Left hindlimb (tissue), 1 donor: ENCODE measurements at regions not wholly inside any gene's neighbourhood (a gene's known extent, or its start where the extent isn't known, plus 50 kb on each side); places are given as distances from the start of the nearest gene placed in this dataset.

Experiments
- DNase-seq: peaks from one replicate; pipeline ENCODE4 v3.0.0-alpha.2; 2018

DNA sequence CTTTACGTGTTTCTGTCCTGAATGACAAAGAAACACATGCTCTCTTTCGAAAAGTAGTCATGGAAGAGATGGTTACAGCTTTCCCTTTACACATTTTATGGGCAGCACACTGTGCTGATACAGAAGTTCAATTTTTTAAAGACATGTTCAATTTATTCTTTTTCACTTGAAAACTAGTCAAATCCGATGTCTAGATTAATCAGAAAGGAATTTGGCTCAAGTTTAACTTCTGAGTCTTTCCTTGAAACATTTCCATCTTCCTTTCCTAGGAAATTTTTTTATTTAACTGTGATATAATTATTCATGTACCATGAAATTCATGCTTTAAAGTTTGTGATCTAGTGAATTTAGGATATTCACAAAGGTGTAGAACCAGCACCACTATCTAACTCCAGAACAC lies 360.1 kb downstream of the TNS3 start:
- no peak for DNase-seq

- DNase-seq = peak; percentile 53
These were observed 363.3 kb downstream of the TNS3 start for GRCh38 chr7:47218378-47219176.

GRCh38 chr7:47217570-47218360 lies 364.1 kb downstream of the TNS3 start:
- DNase-seq = no peak

GRCh38 chr7:47217086-47217485 lies 364.8 kb downstream of the TNS3 start:
- no peak for DNase-seq

GRCh38 chr7:47216439-47216838 lies 365.5 kb downstream of the TNS3 start:
- DNase-seq = no peak

DNA sequence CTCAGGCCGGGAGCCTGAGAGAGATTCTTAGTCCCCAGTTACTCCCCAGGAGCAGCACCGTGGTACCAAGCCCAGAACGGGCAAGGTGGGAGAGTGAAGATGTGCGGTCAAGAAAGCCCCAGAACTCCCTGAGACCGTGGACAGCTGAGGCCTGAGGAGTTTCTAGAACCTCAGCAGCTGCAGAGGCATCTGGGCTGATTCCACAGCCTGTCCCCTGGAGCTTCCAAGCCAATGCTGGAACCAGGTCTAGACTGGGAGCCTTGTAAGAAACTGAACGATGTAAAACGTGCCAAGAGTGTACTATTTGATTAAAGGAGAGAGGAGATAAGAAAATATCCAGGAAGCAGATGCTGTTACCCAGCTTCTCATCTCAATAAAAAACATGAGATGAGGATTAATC lies 366.3 kb downstream of the TNS3 start:
- DNase-seq = no peak

DNA sequence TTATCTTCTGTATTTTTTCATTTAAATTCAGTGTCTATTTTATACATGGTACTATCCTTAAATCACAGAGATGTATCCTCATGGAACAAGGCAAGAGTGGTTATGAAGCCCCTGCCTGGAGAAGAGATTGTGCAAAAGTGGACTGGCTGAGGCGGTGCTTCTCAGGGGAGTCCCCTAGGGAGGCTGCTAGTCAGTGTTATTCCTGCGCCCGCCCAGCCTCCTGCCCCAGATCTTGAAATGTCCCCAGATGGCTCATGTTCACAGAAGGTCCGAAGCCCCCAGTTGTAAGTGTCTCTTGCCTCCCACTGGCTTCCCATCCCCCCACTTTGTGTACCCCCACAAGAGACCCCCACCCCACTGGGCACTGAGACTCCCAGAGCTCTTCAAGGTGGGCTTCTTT lies 366.9 kb downstream of the TNS3 start:
- no peak for DNase-seq

- DNase-seq = no peak
These were observed 368.6 kb downstream of the TNS3 start for GRCh38 chr7:47213276-47213675.

DNA sequence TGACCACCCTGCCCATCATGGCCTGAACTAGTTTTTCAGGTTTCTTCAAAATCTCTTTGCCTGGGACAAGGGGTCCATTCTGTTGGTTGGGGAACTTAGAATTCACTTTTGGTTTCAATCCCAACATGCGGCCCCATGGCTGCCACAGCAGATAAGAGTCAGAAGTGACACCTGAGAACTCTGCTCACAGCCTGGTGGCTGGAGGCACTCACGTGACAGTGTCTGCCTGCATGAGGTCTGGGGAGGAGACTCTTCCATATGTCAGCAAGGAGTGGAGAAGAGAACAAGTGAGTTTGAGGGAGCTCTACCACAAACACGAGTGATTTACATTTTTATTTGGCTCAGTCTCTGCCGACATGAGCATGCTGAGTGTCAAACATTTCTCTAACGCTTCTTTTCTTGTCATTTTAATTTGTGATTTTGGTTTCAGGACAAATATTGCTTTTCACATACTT lies 370.4 kb downstream of the TNS3 start:
- no peak for DNase-seq

GRCh38 chr7:47210281-47210854 lies 371.5 kb downstream of the TNS3 start:
- DNase-seq = no peak

- no peak for DNase-seq
These were observed 374.0 kb downstream of the TNS3 start for GRCh38 chr7:47207956-47208355.

DNA sequence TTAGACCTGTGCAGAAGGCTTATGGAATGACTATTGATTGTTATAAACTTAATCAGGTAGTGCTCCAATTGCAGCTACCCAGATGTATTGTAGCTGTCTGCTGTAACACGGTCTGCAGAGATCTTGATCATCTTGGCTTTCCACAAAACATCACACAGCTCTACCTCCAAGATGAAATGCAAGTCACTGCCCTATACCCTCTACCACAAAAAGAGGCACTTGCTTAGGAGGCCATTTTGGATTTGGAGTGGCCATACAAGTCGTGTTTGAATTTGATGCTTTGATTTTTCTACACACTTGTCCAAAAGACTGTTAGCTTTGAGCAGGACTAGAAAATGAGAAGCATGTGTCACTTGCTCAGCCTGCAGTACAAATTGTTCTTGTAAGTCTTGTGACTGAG lies 377.2 kb downstream of the TNS3 start:
- DNase-seq = no peak

- no peak for DNase-seq
These were observed 379.6 kb downstream of the TNS3 start for GRCh38 chr7:47202146-47202783.

DNA sequence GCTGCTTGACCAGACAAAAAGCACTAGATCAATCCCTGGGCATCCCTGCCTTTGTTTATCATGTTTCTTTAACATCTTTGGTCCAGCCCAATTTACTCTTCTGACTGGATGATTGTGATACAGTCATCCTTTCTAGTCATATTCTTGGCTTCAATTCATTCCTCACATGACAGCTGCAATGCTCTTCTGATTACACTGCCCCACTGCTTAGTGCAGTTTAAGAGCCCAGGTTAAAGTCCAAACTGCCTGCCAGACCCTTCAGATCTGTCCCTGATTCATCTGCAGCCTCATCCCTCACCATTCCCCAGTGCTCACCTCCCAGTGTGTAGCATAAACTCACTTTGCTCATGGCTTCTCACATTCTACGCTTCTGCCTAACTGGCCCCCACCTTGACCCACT lies 383.8 kb downstream of the TNS3 start:
- no peak for DNase-seq

DNA sequence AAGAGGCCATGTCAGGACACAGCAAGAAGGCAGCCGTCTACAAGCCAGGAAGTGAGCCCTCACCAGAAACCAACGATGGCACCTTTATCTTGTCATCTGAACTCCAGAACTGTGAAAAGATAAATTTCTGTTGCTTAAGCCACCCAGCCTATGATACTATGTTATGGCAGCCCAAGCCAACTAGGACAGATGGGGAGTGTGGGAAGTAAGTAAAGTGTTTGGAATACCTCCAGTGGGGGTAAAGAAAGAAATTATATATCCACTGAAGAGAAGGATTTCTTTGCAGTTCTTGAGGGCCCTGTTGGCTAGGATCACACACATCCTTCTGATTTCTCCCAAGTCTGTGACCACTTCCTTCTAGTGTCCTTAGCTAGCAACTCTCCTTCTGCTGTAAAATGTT lies 384.4 kb downstream of the TNS3 start:
- DNase-seq = no peak

DNA sequence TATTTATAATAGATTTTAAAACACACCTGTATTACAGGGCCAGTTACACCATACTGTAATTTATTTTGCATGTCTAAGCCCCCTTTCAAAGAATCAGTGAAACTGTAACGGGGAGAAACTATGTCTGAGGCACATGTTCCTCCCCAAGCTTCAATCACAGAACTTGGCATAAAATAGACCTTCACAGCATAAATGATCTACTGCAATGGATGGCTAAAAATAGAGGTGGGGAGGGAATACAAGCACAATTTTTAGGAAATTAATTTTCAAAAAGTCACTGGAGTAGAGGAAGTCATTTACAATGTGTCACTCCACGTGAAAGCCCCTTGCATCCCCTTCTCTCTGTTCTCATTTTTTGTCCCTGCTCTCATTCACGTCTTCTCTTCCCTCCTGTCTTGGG lies 385.2 kb downstream of the TNS3 start:
- no peak for DNase-seq

DNA sequence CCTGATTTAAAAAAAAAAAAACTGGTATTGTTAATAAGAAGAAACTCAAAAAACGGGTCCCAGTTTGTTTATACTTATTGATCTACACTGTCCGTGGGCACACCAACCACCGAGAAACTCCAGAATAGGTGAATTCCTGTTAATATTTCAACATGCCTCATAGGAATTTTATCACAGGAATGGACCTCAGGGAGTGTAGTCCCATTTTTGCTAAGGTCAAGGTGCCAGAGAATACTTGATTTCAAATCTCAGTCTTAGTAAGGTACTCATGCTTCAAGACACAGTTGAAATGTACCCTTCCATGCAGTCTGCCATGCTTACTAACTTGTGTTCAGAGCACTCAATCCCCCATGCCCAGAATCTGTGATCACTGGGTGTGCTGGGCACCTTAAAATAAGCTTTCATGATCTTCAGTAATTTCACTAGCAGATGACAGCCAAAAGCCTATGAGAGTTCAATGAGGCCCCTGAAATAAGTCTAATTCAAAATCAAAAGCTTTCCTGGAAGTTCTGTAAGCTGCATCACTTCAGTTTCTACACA lies 385.7 kb downstream of the TNS3 start:
- DNase-seq = no peak

- no peak for DNase-seq
These were observed 386.3 kb downstream of the TNS3 start for GRCh38 chr7:47195641-47196040.

GRCh38 chr7:47194516-47195057 lies 387.3 kb downstream of the TNS3 start:
- no peak for DNase-seq

DNA sequence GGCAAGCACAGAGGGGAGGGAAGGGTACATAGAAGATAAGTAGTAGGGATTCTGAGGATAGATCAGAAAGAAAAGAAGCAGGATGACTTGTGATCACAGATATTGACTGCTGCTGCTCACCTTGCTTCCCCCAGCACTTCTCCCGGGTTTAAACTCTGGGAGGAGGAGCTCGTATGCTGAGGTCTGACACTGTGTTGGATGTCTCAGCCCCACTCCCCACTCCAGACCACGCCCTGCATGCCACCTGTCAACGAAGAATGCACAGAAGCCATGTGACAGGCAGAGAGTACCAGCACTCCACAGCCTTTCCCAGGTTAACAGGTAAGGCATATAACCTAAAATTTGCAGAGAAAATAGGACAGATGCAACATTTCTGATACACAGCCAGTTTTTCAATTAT lies 388.9 kb downstream of the TNS3 start:
- no peak for DNase-seq

- no peak for DNase-seq
These were observed 390.0 kb downstream of the TNS3 start for GRCh38 chr7:47191876-47192291.

DNA sequence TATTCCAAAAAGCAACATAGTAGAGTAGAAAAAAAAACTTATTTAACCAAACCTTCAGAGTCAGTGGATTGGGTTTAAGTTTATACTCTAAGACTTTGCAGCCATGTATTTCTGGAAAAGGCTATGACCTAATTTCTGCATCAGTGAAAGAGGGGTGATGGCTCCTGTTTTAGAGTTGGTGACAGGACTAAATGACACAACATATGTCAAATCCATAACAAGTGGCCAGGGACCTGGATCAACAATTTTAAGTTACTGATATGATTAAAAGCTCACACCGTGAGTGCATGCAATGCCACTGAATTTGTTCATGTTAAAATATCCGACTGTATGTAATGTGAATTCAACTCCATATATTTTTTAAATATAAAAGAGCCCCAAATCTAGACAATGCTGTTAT lies 390.6 kb downstream of the TNS3 start:
- no peak for DNase-seq

- no peak for DNase-seq
These were observed 391.4 kb downstream of the TNS3 start for GRCh38 chr7:47190462-47190861.
